K562 (cell line): ENCODE measurements at regions not wholly inside any gene's neighbourhood (a gene's known extent, or its start where the extent isn't known, plus 50 kb on each side); places are given as distances from the start of the nearest gene placed in this dataset.

ENCODE experiments used
- ATAC-seq: fragments of 200-7000 bp; cut with Tn5 transposase; 3 replicates; pipeline ENCODE4 v1.9.1; 2020; ENCODE audit warnings: moderate library complexity
- BruUV-seq: library from RNA; stranded (reverse); fragments of 400-500 nt; replicated peaks from 2 replicates; lab custom pipeline; 2021; lab: Mats Ljungman, UMichigan
- CTCF ChIA-PET: fragments of 300-600 bp; formaldehyde crosslinking; extraction: SDS; loops from one replicate; lab custom pipeline; 2021; ENCODE audit warnings: low intra/inter-chr PET ratio; lab: Yijun Ruan, JAX
- POLR2A ChIA-PET: fragments of 300-600, 350-650 bp; sonication (Branson Sonifier 250); formaldehyde crosslinking; extraction: SDS; loops from one replicate; lab custom pipeline; 2021; ENCODE audit warnings: antibody characterized with exemption, inconsistent platforms; lab: Yijun Ruan, JAX
- DNase-seq, 4 experiments: peaks; one replicate each; pipeline versions ENCODE4 v3.0.0 to v3.0.0-alpha.2; 2011 to 2018; ENCODE audit warnings: low spot score in 3 of 4, mixed read lengths in 3 of 4; ENCODE audit errors: extremely low read depth in 1 of 4
- FAIRE-seq: peaks from 2 replicates; lab custom pipeline; 2011; peaks lifted over from hg19 to GRCh38; lab: Jason Lieb, UNC
- H2AFZ ChIP-seq: 2 replicates; pipeline ENCODE4 v1.6.0; 2011; ENCODE audit warnings: low read depth, low read length, control low read depth, inconsistent platforms
- H3K27ac ChIP-seq: fragments of 200-600 bp; 3 replicates; pipeline ENCODE4 v1.8.0; 2011; ENCODE audit warnings: low read depth, mild to moderate bottlenecking, control low read depth, inconsistent platforms, low read length, moderate library complexity, mixed read lengths; ENCODE audit errors: extremely low read depth
- H3K27me3 ChIP-seq, 2 experiments: fragments of 300-600 bp in 1 of 2; 2 replicates in 1 of 2; 3 replicates in 1 of 2; pipeline versions ENCODE4 v1.6.0 to v1.8.0; 2011; ENCODE audit warnings: inconsistent platforms in 2 of 2, low read length in 2 of 2, mild to moderate bottlenecking in 1 of 2, mixed read lengths in 1 of 2, moderate library complexity in 1 of 2; ENCODE audit not compliant: control insufficient read depth in 2 of 2, insufficient read depth in 2 of 2
- H3K36me3 ChIP-seq: fragments of 300-600 bp; 3 replicates; pipeline ENCODE4 v1.8.0; 2011; ENCODE audit warnings: mild to moderate bottlenecking, low read length, inconsistent platforms; ENCODE audit not compliant: control insufficient read depth, insufficient read depth
- H3K4me1 ChIP-seq, 2 experiments: fragments of 200-600 bp in 1 of 2; replicated peaks in 1 of 2; 2 replicates in 1 of 2; 3 replicates in 1 of 2; pipeline versions ENCODE4 v1.5.1 to v1.8.0; 2011; ENCODE audit warnings: inconsistent platforms in 2 of 2, low read length in 2 of 2, mild to moderate bottlenecking in 1 of 2, mixed read lengths in 1 of 2, moderate library complexity in 1 of 2; ENCODE audit not compliant: control insufficient read depth in 2 of 2, insufficient read depth in 2 of 2
- H3K4me2 ChIP-seq: 2 replicates; pipeline ENCODE4 v1.6.1; 2011; ENCODE audit warnings: low read length, control low read depth, inconsistent platforms, mixed read lengths; ENCODE audit not compliant: insufficient read depth
- H3K4me3 ChIP-seq: fragments of 200-600 bp; sonication (generic), shearing (Covaris generic); 2 replicates; pipeline ENCODE4 v1.5.1; 2016; ENCODE audit warnings: control low read depth, inconsistent platforms
- H3K79me2 ChIP-seq: fragments of 200-600 bp; 3 replicates; pipeline ENCODE4 v1.8.0; 2011; ENCODE audit warnings: low read length, inconsistent platforms; ENCODE audit not compliant: control insufficient read depth, insufficient read depth
- H3K9ac ChIP-seq, 2 experiments: 2 replicates each; pipeline versions ENCODE4 v1.6.0 to v1.6.1; 2011; ENCODE audit warnings: low read depth in 2 of 2, low read length in 2 of 2, control low read depth in 1 of 2, inconsistent platforms in 1 of 2, mild to moderate bottlenecking in 1 of 2, mixed read lengths in 1 of 2; ENCODE audit not compliant: insufficient read depth in 1 of 2
- H3K9me1 ChIP-seq: one replicate; pipeline ENCODE4 v1.6.0; 2011; ENCODE audit warnings: inconsistent platforms, mild to moderate bottlenecking, low read length, moderate library complexity; ENCODE audit not compliant: control insufficient read depth, insufficient read depth
- H3K9me3 ChIP-seq: replicated peaks from 2 replicates; pipeline ENCODE4 v1.5.1; 2011; ENCODE audit warnings: low read depth, low read length, inconsistent platforms; ENCODE audit not compliant: control insufficient read depth, insufficient read depth
- H4K20me1 ChIP-seq: replicated peaks from 2 replicates; pipeline ENCODE4 v1.6.1; 2011; ENCODE audit warnings: low read length, inconsistent platforms, mixed read lengths; ENCODE audit not compliant: control insufficient read depth, insufficient read depth
- CEBPG ChIP-seq, 3 experiments: fragments of 200-800 bp in 1 of 3; sonication (Bioruptor generic) in 1 of 3; sonication (generic) in 1 of 3; formaldehyde crosslinking in 1 of 3; IDR thresholded peaks in 2 of 3; conservative IDR thresholded peaks in 1 of 3; 2 replicates each; pipeline versions ENCODE4 v1.6.1 to v1.8.0; 2016 to 2022; ENCODE audit warnings: missing compliant biosample characterization in 2 of 3, missing genetic modification characterization in 2 of 3, mild to moderate bottlenecking in 1 of 3, missing genetic modification reagents in 1 of 3
- CREB5 ChIP-seq: fragments of 250-450 bp; sonication (Bioruptor Pico); IDR thresholded peaks from 2 replicates; pipeline ENCODE4 v1.5.0; 2020; ENCODE audit warnings: mild to moderate bottlenecking
- DEAF1 ChIP-seq: fragments of 450-650 bp; formaldehyde crosslinking; IDR thresholded peaks from 2 replicates; pipeline ENCODE4 v1.4.0; 2020; ENCODE audit warnings: mild to moderate bottlenecking, moderate library complexity
- FOXA1 ChIP-seq: fragments of 450-650 bp; IDR thresholded peaks from 2 replicates; pipeline ENCODE4 v1.6.1; 2016; ENCODE audit warnings: mild to moderate bottlenecking, borderline replicate concordance
- GATA2 ChIP-seq: sonication (generic); formaldehyde crosslinking; IDR thresholded peaks from 2 replicates; pipeline ENCODE4 v1.4.0; 2020; ENCODE audit warnings: mild to moderate bottlenecking, missing genetic modification reagents
- MBD2 ChIP-seq: sonication (generic); IDR thresholded peaks from 2 replicates; pipeline ENCODE4 v1.6.1; 2016; ENCODE audit warnings: low read depth, borderline replicate concordance
- PTTG1 ChIP-seq: fragments of 450-650 bp; IDR thresholded peaks from 2 replicates; pipeline ENCODE4 v1.6.1; 2016; ENCODE audit warnings: low read depth, mild to moderate bottlenecking, missing genetic modification characterization, missing compliant biosample characterization
- ZNF133 ChIP-seq: fragments of 250-450 bp; sonication (Bioruptor Pico); IDR thresholded peaks from 2 replicates; pipeline ENCODE4 v1.4.0; 2020; ENCODE audit warnings: mild to moderate bottlenecking
- ZNF232 ChIP-seq: sonication (generic); formaldehyde crosslinking; IDR thresholded peaks from 2 replicates; pipeline ENCODE4 v1.8.0; 2022; ENCODE audit warnings: mild to moderate bottlenecking, missing genetic modification reagents
- ZNF277 ChIP-seq: fragments of 250-450 bp; sonication (Bioruptor Pico); IDR thresholded peaks from 2 replicates; pipeline ENCODE4 v1.8.0; 2022; ENCODE audit warnings: inconsistent platforms, mild to moderate bottlenecking, moderate library complexity, borderline replicate concordance
- WGBS: fragments of 100-300 bp; shearing (Covaris generic); methylation state at CpG from one replicate; pipeline ENCODE4 v1.1.6; 2016; ENCODE audit warnings: low coverage, mixed read lengths; ENCODE audit not compliant: insufficient coverage; ENCODE audit errors: missing lambda C conversion rate; 5-methylcytosine and 5-hydroxymethylcytosine counted together
- in situ Hi-C: fragments of 300-500 bp; cut with MboI; formaldehyde crosslinking; loops from 4 replicates; pipeline ENCODE4 v1.15.0; 2018; ENCODE audit warnings: inconsistent platforms, mixed read lengths
- intact Hi-C: fragments of 100-400 bp; cut with micrococcal nuclease; formaldehyde crosslinking; loops from 2 replicates; pipeline ENCODE4 v1.14.2; 2022
- TF ChIP-seq, protein P1 (sequence below), 2 experiments: fragments of 450-650 bp; IDR thresholded peaks; 2 replicates each; pipeline ENCODE4 v1.6.1; 2016

DNA sequence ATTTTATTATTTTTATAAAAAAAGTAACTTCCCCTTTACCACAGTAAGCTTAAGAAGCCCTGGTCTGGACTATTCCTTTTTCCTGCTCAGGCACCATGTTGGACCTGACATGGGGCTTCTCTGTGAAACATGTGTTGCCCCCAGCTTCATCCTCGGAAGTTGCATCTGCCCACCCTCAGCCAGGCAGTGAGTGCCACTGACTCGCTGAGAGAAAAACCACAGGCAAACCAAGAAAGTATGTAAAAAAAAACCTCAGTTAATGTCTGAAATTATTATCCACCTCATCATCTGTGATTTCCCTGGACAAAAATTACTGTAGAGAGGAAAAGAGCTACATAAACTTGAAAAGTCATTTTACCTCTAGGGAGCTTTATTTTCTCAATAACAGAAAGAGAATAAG is 109.9 kb upstream of the MCHR2 start (continued):
- TF ChIP-seq, protein P1, sequence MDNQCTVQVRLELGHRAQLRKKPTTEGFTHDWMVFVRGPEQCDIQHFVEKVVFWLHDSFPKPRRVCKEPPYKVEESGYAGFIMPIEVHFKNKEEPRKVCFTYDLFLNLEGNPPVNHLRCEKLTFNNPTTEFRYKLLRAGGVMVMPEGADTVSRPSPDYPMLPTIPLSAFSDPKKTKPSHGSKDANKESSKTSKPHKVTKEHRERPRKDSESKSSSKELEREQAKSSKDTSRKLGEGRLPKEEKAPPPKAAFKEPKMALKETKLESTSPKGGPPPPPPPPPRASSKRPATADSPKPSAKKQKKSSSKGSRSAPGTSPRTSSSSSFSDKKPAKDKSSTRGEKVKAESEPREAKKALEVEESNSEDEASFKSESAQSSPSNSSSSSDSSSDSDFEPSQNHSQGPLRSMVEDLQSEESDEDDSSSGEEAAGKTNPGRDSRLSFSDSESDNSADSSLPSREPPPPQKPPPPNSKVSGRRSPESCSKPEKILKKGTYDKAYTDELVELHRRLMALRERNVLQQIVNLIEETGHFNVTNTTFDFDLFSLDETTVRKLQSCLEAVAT (IDR thresholded peaks at IDR 0.05), result no peak

GRCh38 chr6:100103194-100103593 is 109.2 kb upstream of the MCHR2 start:
- Histone ChIP-seq H4K20me1 (no peaks in the 10 kb centered on the region), H3K27ac (no peak overlapping the region), H3K4me3 (no peak overlapping the region), H3K27me3 (no peaks in the 10 kb centered on the region), H2AFZ (no peak overlapping the region), H3K9ac (no peak overlapping the region), H3K4me2 (no peak overlapping the region)
- DNase-seq (no peak), FAIRE-seq (no peak)
- POLR2A ChIA-PET, result interaction anchor here (0.7 kb wide), 1 partner anchor 293 kb away, joined by 3 read pairs; no protein-coding TSS in a partner anchor
- TF ChIP-seq ZNF232 (CRISPR knock-in tag) (no peak), PTTG1 (tag) (no peak), DEAF1 (CRISPR knock-in tag) (no peak), MBD2 (no peak), GATA2 (no peak), ZNF133 (no peak), FOXA1 (no peak), CREB5 (CRISPR knock-in tag) (no peak), CEBPG (CRISPR knock-in tag; IDR thresholded peaks at IDR 0.05) (no peak), CEBPG (tag; conservative IDR thresholded peaks at IDR 0.05 in 1 of 2, IDR thresholded peaks at IDR 0.05 in 1 of 2) (no peak), ZNF277 (CRISPR knock-in tag) (no peak)
- TF ChIP-seq, all 486 proteins: peak for 0
- CTCF ChIA-PET, result no interaction called here
- no peaks in the 10 kb centered on the region for H3K36me3 ChIP-seq
- BruUV-seq, result no TSS peak
- intact Hi-C loops (no loop called here), in situ Hi-C loops (no loop called here)
- no peaks in the 10 kb centered on the region for H3K9me3 ChIP-seq
- no peaks in the 10 kb centered on the region for H3K4me1 ChIP-seq
- H3K9me1 ChIP-seq, result no peaks in the 10 kb centered on the region
- 0% methylated on average over 3 of the region's 3 CpGs for WGBS
- H3K79me2 ChIP-seq, result no peaks in the 10 kb centered on the region
- ATAC-seq, result no peak
